ENCODE measurements at regions not wholly inside any gene's neighbourhood (a gene's known extent, or its start where the extent isn't known, plus 50 kb on each side); places are given as distances from the start of the nearest gene placed in this dataset.

- no peak for DNase-seq
Observed at GRCh38 chr5:125549322-125549911, 803.0 kb upstream of the ZNF608 start.

GRCh38 chr5:125550274-125550673, 803.8 kb upstream of the ZNF608 start:
- DNase-seq, result no peak

DNA sequence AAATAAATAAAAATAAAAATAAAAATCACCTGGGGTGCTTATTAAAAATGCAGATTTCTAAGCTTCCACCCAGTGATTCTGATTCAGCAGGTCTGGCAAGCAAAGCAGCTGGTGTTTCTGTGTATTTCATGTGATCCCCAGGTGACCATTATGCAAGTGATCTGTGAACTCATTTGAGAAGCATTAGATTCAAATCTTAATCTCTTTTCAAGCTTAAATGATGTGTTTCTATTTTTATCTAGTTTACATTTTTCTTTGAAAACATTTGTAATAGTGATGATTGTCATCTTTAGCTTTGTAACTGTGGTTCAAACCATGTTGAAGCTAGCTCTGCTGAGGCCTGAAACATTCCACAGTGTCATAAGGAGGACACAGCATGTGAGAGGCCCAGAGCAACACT, 804.8 kb upstream of the ZNF608 start:
- no peak for DNase-seq

GRCh38 chr5:125551797-125552196, 805.4 kb upstream of the ZNF608 start:
- no peak for DNase-seq

DNA sequence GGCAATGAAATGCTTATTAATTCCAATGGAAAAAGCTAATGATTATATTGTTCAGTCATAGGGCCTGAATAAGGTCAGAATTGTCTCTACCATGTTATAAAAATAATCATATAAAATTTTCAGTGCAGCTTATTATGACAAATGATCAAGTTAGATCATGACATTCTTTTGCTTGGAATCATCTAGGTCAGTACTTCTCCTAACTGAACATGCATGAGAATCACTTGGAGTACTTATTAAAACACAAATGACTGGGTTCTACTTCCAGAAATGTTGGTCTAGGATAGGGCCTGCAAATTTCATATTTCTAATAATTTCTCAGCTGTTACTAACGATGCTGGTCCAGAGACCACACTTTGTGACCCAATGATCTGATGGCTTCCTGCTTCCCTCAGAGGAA, 806.0 kb upstream of the ZNF608 start:
- DNase-seq, result no peak

DNA sequence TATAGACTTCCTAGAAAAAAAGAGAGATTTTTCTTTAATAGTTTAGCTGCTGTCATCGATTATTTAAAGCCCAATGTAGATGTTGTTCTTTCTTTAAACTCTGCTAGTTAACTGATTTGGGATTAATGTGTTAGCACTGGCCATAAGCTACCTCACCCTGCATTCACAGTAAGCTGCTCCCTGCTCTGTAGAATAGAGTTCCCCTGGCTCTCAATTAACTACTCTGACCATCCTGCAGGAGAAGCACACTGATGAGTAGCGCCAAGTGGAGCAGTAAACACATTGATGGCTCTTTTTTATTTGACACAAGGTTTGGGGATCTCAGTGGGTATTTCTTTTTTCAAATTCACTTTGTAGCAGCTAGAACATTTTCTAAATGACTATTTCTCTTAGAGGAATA, 807.9 kb upstream of the ZNF608 start:
- no peak for DNase-seq

GRCh38 chr5:125555591-125555990, 809.2 kb upstream of the ZNF608 start:
- no peak for DNase-seq

DNA sequence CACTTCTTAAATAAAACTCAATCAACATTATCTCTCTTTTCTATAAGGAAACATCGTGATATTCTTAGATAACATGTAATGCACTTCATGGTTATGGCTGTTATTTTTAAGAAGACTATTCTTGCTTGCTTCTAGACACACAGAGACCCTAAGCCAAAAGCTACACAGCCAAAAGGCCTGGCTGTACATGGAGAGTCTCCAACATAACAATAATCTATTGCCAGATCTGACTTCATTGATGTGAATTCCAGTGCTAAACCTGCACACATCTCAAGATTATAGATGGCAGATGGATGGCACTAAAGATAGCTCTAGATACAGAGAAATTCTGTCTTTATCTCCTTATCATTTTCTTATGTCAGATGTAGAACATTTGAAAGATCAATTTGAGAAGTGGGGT, 811.6 kb upstream of the ZNF608 start:
- no peak for DNase-seq

- DNase-seq, result no peak
Observed at GRCh38 chr5:125558466-125558865, 812.0 kb upstream of the ZNF608 start.

DNA sequence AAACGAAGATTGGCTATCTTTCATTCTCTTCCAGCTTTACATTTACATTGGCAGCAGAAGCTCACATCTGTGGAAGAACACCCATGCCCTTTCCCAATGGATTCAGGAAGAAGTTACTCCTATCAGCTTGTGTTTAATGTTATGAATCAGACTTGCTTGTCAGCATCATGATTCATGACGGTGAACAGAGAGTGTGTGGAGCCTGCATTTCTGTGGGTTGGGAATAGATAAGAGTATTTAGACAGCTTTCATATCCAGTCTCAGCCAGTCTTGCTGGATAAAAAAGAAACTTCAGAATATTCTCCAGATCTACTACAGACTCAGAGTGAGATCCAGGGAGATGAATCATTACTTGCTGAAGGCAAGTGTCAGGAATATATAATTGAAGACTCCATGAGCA, 812.9 kb upstream of the ZNF608 start:
- DNase-seq, result no peak

DNA sequence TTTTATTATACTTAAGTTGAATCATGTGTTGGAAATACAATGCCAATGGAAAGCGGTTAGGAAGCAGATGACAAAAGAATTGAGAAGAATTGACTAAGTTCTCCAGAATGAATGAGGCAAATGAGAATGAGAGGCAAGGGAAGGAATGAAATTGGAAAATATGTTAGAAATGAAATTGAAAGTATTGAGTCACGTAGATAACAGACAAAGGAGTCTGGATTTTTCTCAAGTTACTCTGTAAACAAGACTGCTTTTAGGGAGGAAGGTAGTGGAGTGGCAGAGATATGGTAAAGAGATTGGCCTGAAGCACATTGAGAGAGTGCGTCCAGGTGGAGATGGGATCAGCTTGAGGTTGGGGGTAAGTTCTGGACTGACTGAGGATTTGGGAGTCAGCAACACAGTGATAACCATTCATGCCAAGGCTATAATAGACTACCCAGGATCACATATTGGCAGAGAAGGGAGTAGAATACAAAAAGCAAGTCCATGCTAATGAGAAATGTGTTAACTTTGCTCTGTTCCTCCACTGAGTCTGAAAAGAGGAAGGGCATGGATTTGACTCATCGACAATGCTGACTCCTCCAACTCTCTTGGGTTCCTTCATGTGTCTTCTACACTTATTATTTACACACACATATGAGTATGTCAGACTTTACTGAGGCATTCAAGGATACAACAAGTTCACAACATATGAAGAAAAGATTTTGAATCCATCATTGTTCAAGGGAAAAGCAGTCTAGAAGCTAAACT, 814.2 kb upstream of the ZNF608 start:
- DNase-seq, result no peak

- no peak for DNase-seq
Observed at GRCh38 chr5:125564317-125564975, 818.0 kb upstream of the ZNF608 start.

GRCh38 chr5:125574491-125575044, 828.1 kb upstream of the ZNF608 start:
- DNase-seq, result no peak

- no peak for DNase-seq
Observed at GRCh38 chr5:125575171-125575890, 828.9 kb upstream of the ZNF608 start.

DNA sequence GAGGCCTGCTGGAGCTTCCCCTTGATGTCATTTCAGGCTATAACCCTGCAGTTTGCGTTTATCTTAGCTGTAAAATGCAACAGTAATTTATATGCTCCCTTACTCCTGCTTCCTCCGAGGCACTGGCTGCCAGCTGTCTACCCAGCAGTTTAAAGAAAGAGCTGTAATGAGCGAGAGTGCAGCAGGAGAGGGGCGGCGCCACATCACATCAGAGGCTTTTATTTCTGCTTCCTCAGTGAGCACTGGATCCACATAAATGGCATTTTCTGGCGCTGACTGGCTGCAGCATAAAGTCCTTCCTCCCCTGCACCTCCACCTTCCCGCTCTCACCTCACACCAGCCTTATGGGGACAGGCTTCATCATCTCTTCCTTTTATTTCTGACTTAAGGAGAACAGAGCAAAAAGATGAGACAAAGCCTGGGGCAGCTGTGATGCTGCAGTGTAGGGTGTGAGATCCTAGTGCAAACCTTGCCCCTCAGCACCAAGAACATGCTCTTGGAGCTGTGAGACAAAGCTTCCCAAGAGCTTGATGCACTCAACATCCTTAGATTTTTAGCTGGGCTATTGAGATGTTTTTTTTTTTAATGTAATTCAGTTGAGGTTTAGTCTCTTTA, 829.6 kb upstream of the ZNF608 start:
- peak; percentile 38 for DNase-seq

DNA sequence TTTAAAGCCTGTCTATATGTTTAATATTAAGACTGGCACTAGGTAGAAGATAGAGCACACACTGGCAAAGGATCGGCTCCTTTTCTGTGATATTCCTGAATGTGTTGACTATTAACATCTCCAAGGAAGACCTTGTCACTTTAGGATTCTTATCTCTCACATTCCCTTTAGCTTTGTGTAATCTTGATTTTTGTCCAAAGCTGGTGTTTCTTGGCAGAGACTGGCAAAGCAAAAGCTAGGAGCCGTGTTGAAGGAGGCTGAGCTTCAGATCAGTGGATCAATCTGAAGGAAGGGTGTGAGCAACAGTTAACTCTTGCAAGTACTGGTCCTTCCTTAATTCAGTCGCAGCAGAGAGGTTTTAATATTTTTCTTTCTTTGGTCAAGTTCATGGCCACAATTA, 830.4 kb upstream of the ZNF608 start:
- DNase-seq, result no peak

DNA sequence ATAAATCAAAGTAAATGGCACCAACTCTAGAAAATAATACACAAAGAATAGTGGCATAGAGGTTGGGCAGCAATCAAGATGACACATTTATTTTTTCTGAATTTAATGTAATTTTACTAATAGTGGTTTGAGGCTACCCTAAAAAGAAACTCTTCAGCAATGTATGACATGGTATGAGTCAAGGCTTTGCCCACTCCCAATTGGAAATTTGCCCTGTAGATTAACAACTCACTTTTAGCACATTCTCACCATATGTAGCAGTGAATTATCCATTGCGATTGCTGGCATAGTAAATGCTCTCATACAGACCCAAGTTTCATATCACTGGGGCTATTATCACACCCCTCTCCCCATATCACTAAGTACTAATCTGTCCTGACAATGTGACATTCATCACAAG, 832.1 kb upstream of the ZNF608 start:
- DNase-seq, result no peak

DNA sequence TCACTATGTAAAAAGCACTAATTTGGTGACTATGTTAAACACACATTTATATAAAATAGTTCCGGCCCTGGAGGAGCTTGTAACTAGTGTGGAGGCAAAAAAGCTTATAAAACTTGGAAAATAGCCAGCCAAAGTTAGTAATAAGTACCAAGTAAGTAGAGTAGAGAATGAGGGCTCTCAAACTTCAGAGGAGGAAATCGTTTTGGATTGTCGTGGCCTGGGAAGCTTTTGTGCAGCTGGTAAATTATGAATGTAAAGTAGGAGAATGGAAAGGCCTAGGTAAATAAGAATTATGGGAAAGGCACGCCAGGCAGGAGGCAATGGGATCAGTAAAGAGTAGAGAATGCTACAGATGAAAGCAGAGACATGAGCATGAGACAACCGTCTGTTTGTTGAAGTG, 832.7 kb upstream of the ZNF608 start:
- no peak for DNase-seq

DNA sequence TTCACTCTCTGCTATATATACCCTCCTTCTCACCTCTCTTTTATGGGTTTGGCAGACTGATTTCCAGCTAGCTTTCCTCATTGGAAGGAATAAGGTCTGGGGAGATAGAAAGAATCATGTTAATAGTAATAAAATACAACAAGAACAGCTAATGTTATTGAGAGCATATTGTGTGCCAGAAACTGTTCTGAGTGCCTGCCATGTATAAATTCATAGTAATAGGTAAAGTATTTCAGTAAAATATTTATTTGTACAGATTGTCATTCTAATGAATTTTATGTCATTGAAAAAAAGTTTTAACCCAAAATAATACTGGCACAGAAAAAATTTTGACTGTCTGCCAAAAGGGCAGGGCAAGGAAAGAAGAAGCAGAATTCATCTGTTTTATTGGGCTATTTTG, 834.9 kb upstream of the ZNF608 start:
- no peak for DNase-seq

DNA sequence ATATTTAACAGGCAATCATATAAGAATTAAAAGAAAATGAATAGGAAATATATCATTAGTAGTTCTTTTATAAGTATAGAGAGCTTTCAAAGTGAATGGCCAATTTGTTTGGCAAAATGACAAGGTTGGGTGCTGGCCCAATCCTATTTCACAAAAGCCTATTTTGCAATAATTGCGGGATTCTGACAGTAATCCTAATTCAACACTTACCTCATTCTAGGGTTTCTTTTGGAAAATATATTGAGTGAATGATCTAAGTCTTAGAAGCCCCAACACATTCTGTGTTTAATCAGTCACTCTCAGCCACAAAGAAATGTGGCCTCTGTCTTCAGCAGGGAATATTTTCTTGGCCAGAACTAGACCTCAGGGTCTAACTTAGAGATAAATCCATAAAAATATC, 835.9 kb upstream of the ZNF608 start:
- no peak for DNase-seq

DNA sequence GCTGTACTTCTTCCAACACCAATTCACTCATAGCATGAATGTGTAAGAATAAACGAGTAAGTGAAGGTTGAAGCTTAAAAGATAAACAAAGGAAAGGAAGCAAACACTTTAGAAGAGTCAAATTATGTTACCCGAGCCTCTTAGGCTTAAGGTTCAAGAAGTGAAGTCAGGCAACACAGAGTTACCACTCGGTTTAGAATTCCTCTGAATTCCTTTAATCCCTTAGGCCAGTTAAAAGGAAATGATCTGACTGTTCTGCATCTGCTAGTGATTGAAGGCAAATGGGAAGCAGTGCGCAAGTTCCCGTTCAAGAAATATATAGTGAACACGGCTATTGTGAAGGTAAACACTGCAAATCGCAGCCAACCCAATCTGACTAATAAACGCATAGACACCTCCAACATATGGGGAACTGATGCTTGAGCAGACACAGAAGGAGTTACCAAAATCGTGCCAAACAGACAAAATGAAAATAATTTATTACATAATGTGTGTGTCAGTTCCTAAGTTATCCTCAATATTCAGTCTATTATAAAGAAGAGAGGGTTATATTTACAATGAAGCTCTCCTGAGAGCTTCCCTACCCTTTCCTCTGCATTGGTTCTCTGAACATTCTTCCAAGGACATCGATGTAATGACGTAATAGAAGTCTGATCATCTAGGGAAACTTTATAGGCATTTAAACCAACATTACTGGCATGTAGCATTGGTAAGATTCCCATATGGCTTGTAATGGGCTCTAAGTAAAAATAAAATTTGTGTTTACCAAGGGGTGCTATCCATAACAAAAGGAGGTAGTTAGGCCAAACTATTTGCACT, 837.1 kb upstream of the ZNF608 start:
- DNase-seq, result no peak

DNA sequence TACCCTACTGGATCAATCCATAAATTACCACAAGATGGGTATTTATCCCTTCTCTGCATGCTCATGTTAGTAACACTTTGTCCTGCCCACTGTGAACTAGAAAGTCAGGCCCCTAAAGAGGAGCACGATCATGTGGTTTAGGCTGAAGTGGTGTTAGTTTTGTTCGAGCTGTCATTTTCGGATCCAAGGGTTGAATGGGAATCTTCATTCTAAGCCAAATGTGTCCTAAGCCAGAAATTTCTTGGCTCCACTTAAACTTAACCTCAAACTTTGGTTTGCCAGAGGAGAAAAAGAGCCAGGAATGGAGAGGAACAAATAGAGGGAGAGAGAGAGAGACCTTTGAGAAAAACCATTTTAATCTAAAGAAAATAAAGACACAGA, 837.7 kb upstream of the ZNF608 start:
- no peak for DNase-seq
